CD8-positive, alpha-beta memory T cell (primary cell): ENCODE measurements at regions not wholly inside any gene's neighbourhood (a gene's known extent, or its start where the extent isn't known, plus 50 kb on each side); places are given as distances from the start of the nearest gene placed in this dataset.

Experiments used
- CTCF ChIA-PET: fragments of 350-600 bp; sonication (Branson Sonifier 250); formaldehyde crosslinking; loops from one replicate; lab custom pipeline; 2021; ENCODE audit warnings: antibody characterized with exemption; lab: Charles Lee
- POLR2A ChIA-PET: fragments of 350-600 bp; sonication (Branson Sonifier 250); formaldehyde crosslinking; loops from one replicate; lab custom pipeline; 2021; ENCODE audit warnings: antibody characterized with exemption; lab: Charles Lee
- DNase-seq, 5 donors: peaks; one replicate each; pipeline versions ENCODE4 v3.0.0 to v3.0.0-alpha.2; 2020 to 2022; ENCODE audit warnings: mixed read lengths in 1 of 5
- H3K27ac ChIP-seq: one replicate; pipeline ENCODE4 v1.7.0; 2013; ENCODE audit warnings: low read depth, mild to moderate bottlenecking, low read length, moderate library complexity
- H3K27me3 ChIP-seq: 2 replicates; pipeline ENCODE4 v1.7.0; 2013; ENCODE audit warnings: low read length, mild to moderate bottlenecking; ENCODE audit not compliant: insufficient read depth, poor library complexity, severe bottlenecking
- H3K36me3 ChIP-seq: 2 replicates; pipeline ENCODE4 v1.7.0; 2013; ENCODE audit warnings: mild to moderate bottlenecking, low read length, moderate library complexity; ENCODE audit not compliant: insufficient read depth
- H3K4me1 ChIP-seq: 2 replicates; pipeline ENCODE4 v1.7.0; 2013; ENCODE audit warnings: mild to moderate bottlenecking, low read length, moderate library complexity; ENCODE audit not compliant: insufficient read depth
- H3K4me3 ChIP-seq: 2 replicates; pipeline ENCODE4 v1.7.0; 2013; ENCODE audit warnings: mild to moderate bottlenecking, low read length
- H3K9me3 ChIP-seq: 2 replicates; pipeline ENCODE4 v1.7.0; 2013; ENCODE audit warnings: mild to moderate bottlenecking, low read length
- H3K27ac Mint-ChIP-seq, 8 donors: one replicate each; pipeline ENCODE4 v1.8.0; 2020 to 2021; ENCODE audit warnings: mixed read lengths in 8 of 8, mild to moderate bottlenecking in 6 of 8, inconsistent platforms in 3 of 8, moderate library complexity in 3 of 8
- H3K27me3 Mint-ChIP-seq, 2 donors: one replicate each; pipeline ENCODE4 v1.8.0; 2020 to 2021; ENCODE audit warnings: mixed read lengths in 2 of 2, mild to moderate bottlenecking in 1 of 2, moderate library complexity in 1 of 2
- H3K36me3 Mint-ChIP-seq, 3 donors: one replicate each; pipeline ENCODE4 v1.8.0; 2020 to 2021; ENCODE audit warnings: mixed read lengths in 3 of 3, inconsistent platforms in 1 of 3, mild to moderate bottlenecking in 1 of 3
- H3K4me1 Mint-ChIP-seq, 3 donors: one replicate each; pipeline ENCODE4 v1.8.0; 2020 to 2021; ENCODE audit warnings: mixed read lengths in 3 of 3, inconsistent platforms in 1 of 3, mild to moderate bottlenecking in 1 of 3
- H3K4me3 Mint-ChIP-seq, 7 donors: one replicate each; pipeline ENCODE4 v1.8.0; 2020 to 2021; ENCODE audit warnings: mixed read lengths in 7 of 7, mild to moderate bottlenecking in 6 of 7, moderate library complexity in 4 of 7, inconsistent platforms in 2 of 7
- H3K9me3 Mint-ChIP-seq, 5 donors: one replicate each; pipeline ENCODE4 v1.8.0; 2020 to 2022; ENCODE audit warnings: mixed read lengths in 5 of 5, mild to moderate bottlenecking in 3 of 5, moderate library complexity in 2 of 5, inconsistent platforms in 1 of 5

DNA sequence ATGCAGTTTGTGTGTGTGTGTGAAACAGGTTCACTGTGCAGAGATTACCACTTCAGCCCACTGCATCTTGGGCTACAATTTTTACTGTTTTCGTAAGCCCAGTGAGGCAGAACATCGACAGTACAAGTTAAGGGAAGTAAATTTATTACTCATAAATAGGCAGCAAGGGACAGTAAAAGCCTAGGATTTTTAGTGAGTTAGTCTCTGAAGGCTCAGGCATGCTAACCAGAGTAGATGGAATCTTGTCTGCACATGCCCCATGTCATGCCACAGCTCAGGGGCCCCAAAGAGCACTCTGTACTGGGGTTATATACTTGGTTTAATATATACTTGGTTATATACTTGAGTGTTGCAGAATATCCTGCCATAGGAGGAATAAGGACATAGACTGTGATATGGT lies 825.7 kb downstream of the TECRL start:
- no peaks in the 10 kb centered on the region for H3K27me3 Mint-ChIP-seq
- H3K4me3 Mint-ChIP-seq: no peak overlapping the region
- H3K9me3 Mint-ChIP-seq: peaks cover 6 to 20% (median 9%) of the 10 kb centered on the region in 5 donors
- H3K4me1 ChIP-seq: no peaks in the 10 kb centered on the region
- DNase-seq: no peak
- no peaks in the 10 kb centered on the region for H3K27me3 ChIP-seq
- H3K9me3 ChIP-seq: no peaks in the 10 kb centered on the region
- no peak overlapping the region for H3K27ac ChIP-seq
- no peaks in the 10 kb centered on the region for H3K36me3 Mint-ChIP-seq
- H3K36me3 ChIP-seq: no peaks in the 10 kb centered on the region
- POLR2A ChIA-PET: no interaction called here
- no peak overlapping the region for H3K4me3 ChIP-seq
- no peaks in the 10 kb centered on the region for H3K4me1 Mint-ChIP-seq
- no peak overlapping the region for H3K27ac Mint-ChIP-seq
- CTCF ChIA-PET: no interaction called here

DNA sequence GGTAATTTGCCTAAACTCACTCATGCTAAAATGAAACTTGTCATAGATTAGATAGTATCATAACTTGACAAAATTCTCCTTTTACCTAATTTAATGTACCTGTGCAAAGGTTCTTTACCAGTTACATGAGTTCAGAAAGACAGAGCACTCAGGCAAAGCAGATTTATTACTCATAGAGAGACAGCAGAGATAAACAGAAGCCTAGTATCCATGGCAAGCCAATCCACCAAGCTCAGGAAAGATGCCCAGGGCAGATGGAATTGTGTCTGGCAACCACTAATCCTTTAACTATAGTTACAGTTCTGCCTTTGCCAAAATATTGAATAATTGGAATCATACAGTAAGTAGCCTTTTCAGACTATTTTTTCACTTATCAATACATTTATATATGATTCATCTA lies 826.2 kb downstream of the TECRL start:
- Histone ChIP-seq H3K4me1 (no peaks in the 10 kb centered on the region), H3K36me3 (no peaks in the 10 kb centered on the region), H3K27me3 (no peaks in the 10 kb centered on the region), H3K27ac (no peak overlapping the region), H3K9me3 (no peaks in the 10 kb centered on the region), H3K4me3 (no peak overlapping the region)
- Mint-ChIP-seq H3K27me3 (no peaks in the 10 kb centered on the region), H3K27ac (no peak overlapping the region), H3K4me1 (no peaks in the 10 kb centered on the region), H3K9me3 (peaks cover 8 to 20% (median 10%) of the 10 kb centered on the region in 5 donors), H3K4me3 (no peak overlapping the region), H3K36me3 (no peaks in the 10 kb centered on the region)
- ChIA-PET CTCF (no interaction called here), POLR2A (no interaction called here)
- no peak for DNase-seq

DNA sequence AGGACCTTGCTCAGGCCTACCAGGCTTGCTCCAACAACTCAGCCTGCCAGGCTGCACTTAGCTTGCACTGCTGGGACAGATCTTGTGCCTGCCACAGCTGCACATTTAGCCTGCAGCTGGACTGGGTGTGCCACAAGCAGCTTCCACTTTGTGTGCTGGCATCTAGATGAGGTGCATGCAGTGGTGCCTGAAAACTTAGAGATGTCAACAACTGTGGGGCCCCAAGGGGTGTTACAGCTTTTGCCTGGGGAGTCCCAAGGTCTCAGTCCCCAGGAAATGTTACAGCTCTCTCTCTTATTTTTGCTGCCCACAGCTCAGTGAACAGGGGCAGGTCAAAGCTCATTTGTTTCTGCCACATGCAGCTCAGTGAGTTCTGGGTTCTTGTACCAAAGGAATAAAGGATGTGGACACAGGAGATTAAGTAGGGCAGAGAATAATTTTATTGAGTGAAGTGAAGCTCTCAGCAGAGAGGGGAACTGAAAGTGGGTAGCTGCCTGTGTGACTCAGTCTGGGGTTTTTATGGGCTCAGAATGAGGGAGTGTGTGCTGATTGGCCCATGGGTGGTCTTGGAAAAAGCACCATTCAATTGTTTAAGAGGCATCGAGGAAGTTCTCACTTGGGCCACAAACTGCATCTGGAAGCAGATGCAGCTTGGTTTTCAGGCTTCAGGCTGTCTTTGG lies 828.3 kb downstream of the TECRL start:
- Histone ChIP-seq H3K36me3 (no peaks in the 10 kb centered on the region), H3K27ac (no peak overlapping the region), H3K9me3 (no peaks in the 10 kb centered on the region), H3K4me1 (no peaks in the 10 kb centered on the region), H3K4me3 (no peak overlapping the region), H3K27me3 (no peaks in the 10 kb centered on the region)
- Mint-ChIP-seq H3K27me3 (no peaks in the 10 kb centered on the region), H3K4me1 (no peaks in the 10 kb centered on the region), H3K4me3 (no peak overlapping the region), H3K27ac (no peak overlapping the region), H3K36me3 (no peaks in the 10 kb centered on the region), H3K9me3 (peaks cover 10 to 22% (median 12%) of the 10 kb centered on the region in 5 donors)
- no peak for DNase-seq
- ChIA-PET POLR2A (no interaction called here), CTCF (no interaction called here)

DNA sequence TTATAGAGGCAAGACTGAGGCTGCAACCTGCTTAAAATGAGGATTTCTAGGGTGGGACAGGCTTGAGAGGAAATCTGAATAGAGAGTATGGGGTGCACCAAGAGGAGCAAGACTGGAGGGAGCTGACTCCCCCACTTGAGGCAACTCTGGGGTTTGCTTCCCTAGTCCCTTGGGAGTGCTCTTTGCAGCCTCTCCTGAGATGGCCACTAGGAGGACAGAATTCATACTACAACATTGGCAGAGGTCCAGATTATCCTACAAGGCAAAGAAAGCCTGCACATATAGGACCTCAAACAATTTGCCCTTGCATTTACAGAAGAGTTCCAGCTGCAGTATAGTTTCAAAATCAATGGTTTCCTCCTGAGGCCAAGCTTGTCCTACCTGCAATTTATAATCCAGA lies 830.9 kb downstream of the TECRL start:
- Mint-ChIP-seq H3K4me3 (no peak overlapping the region), H3K27me3 (no peaks in the 10 kb centered on the region), H3K4me1 (no peaks in the 10 kb centered on the region), H3K9me3 (peaks cover 9 to 22% (median 14%) of the 10 kb centered on the region in 5 donors), H3K36me3 (no peaks in the 10 kb centered on the region), H3K27ac (no peak overlapping the region)
- Histone ChIP-seq H3K4me3 (no peak overlapping the region), H3K27ac (no peak overlapping the region), H3K27me3 (no peaks in the 10 kb centered on the region), H3K4me1 (no peaks in the 10 kb centered on the region), H3K36me3 (no peaks in the 10 kb centered on the region), H3K9me3 (no peaks in the 10 kb centered on the region)
- ChIA-PET CTCF (no interaction called here), POLR2A (no interaction called here)
- DNase-seq: no peak

DNA sequence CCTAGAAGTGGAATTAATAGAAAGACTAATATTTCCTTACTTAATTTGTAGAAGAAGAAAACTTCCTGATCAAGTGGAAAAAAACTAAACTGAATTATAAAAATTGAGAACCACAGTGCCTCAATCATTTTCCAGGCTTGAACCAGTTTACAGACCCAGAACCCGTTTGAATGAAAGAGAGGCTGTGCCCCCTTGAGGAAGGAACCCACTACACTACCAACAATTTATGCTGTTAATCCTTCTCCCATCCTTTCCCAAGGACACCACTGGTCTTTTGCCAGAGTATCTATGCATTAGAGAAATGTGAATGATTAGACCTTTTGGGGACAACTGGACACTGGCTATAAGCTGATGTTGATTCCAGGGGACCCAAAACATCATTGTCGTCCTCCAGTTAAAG lies 842.6 kb downstream of the TECRL start:
- Mint-ChIP-seq H3K27me3 (no peaks in the 10 kb centered on the region), H3K36me3 (no peaks in the 10 kb centered on the region), H3K4me3 (no peak overlapping the region), H3K4me1 (no peaks in the 10 kb centered on the region), H3K27ac (no peak overlapping the region), H3K9me3 (peaks cover 4 to 17% (median 6%) of the 10 kb centered on the region in 5 donors)
- Histone ChIP-seq H3K4me1 (no peaks in the 10 kb centered on the region), H3K27ac (no peak overlapping the region), H3K4me3 (no peak overlapping the region), H3K36me3 (no peaks in the 10 kb centered on the region), H3K9me3 (no peaks in the 10 kb centered on the region), H3K27me3 (no peaks in the 10 kb centered on the region)
- no peak for DNase-seq
- ChIA-PET CTCF (no interaction called here), POLR2A (no interaction called here)

DNA sequence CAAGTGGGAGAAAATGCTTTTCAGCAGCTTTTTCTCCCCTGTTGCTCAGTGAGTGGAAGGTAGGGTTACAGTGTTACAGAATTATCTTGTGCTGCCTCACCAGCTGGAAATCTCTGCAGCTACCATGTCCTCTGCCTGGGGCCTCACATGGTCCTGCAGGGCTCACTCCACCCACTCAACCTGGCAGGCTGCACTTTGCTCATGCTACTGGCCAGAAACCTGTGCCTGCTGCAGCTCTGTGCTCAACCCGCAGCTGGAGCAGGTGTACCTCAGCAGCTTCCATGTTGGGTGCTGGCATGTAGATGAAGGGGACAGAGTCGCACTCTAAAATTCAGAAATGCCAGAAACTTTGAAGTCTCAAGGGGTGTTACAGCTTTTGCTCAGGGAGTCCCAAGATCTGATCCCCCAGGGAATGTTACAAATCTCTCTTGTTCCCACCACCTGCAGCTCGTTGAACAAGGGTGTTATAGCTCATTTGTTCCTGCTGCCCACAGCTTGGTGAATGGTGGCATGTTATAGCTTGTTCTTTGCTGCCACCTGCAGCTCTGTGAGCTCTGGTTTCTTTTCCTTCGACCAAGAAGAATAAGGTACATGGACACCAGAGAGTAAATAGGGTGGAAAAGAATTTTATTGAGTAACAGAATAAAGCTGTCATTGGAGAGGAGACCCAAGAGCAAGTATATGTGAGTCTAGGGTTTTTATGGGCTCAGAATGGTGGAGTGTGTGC lies 845.8 kb downstream of the TECRL start:
- H3K9me3 ChIP-seq: no peaks in the 10 kb centered on the region
- no peak for DNase-seq
- Mint-ChIP-seq H3K27me3 (no peaks in the 10 kb centered on the region), H3K27ac (no peak overlapping the region), H3K9me3 (peaks cover 8 to 18% (median 9%) of the 10 kb centered on the region in 5 donors), H3K36me3 (no peaks in the 10 kb centered on the region), H3K4me3 (no peak overlapping the region), H3K4me1 (no peaks in the 10 kb centered on the region)
- H3K36me3 ChIP-seq: no peaks in the 10 kb centered on the region
- ChIA-PET CTCF (no interaction called here), POLR2A (no interaction called here)
- H3K27me3 ChIP-seq: no peaks in the 10 kb centered on the region
- no peak overlapping the region for H3K4me3 ChIP-seq
- no peak overlapping the region for H3K27ac ChIP-seq
- H3K4me1 ChIP-seq: no peaks in the 10 kb centered on the region

DNA sequence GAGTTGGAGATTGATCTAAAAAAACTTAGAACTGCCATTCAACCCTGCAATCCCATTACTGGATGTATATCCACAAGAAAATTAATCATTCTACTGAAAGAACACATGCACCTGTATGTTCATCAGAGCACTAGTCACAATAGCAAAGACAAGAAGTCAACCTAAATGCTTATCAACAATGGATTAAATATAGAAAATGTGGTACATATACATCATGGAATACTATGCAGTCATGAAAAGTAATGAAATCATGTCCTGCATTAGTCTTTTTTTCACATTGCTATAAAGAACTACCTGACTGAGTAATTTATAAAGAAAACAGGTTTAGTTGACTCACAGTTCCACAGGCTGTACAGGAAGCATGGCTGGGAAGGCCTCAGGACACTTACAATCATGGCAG lies 850.5 kb downstream of the TECRL start:
- peaks cover 2 to 26% (median 7%) of the 10 kb centered on the region in 5 donors for H3K9me3 Mint-ChIP-seq
- ChIA-PET POLR2A (no interaction called here), CTCF (no interaction called here)
- no peaks in the 10 kb centered on the region for H3K27me3 Mint-ChIP-seq
- no peaks in the 10 kb centered on the region for H3K27me3 ChIP-seq
- H3K4me1 Mint-ChIP-seq: no peaks in the 10 kb centered on the region
- no peak overlapping the region for H3K27ac Mint-ChIP-seq
- H3K27ac ChIP-seq: no peak overlapping the region
- no peaks in the 10 kb centered on the region for H3K36me3 ChIP-seq
- H3K4me3 Mint-ChIP-seq: peak overlapping the region in 1 of 7 donors; percentile 42
- H3K36me3 Mint-ChIP-seq: no peaks in the 10 kb centered on the region
- H3K4me1 ChIP-seq: no peaks in the 10 kb centered on the region
- no peak for DNase-seq
- H3K9me3 ChIP-seq: no peaks in the 10 kb centered on the region
- no peak overlapping the region for H3K4me3 ChIP-seq

DNA sequence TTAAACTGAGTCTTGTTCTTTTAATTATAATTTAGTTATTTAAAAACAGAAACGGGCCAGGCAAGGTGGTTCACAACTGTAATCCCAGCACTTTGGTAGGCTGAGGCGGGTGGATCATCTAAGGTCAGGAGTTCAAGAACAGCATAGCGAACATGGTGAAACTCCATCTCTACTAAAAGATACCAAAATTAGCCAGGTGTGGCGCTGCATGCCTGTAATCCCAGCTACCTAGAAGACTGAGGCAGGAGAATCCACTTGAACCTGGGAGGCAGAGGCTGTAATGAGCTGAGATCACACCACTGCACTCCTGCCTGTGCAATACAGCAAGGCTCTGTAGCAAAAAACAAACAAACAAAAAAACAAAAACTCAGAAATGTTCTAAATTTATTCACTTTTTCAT lies 852.9 kb downstream of the TECRL start:
- Mint-ChIP-seq H3K27ac (no peak overlapping the region), H3K4me1 (no peaks in the 10 kb centered on the region), H3K36me3 (no peaks in the 10 kb centered on the region), H3K9me3 (peaks cover 4 to 30% (median 9%) of the 10 kb centered on the region in 5 donors), H3K27me3 (no peaks in the 10 kb centered on the region), H3K4me3 (no peak overlapping the region)
- Histone ChIP-seq H3K27me3 (no peaks in the 10 kb centered on the region), H3K4me1 (no peaks in the 10 kb centered on the region), H3K9me3 (no peaks in the 10 kb centered on the region), H3K36me3 (no peaks in the 10 kb centered on the region), H3K4me3 (no peak overlapping the region), H3K27ac (no peak overlapping the region)
- CTCF ChIA-PET: no interaction called here
- DNase-seq: no peak
- POLR2A ChIA-PET: no interaction called here
